Left colon (tissue), 2 donors: ENCODE measurements at regions not wholly inside any gene's neighbourhood (a gene's known extent, or its start where the extent isn't known, plus 50 kb on each side); places are given as distances from the start of the nearest gene placed in this dataset.
"Not testable (repeated sequence)": the region's sequence is repeated elsewhere in the genome, so short reads cannot be mapped to it uniquely, and the experiment has no call there.

Source experiments
- ATAC-seq: fragments of 200-7000 bp; cut with Tn5 transposase; one replicate; pipeline ENCODE4 v1.9.1; 2020; ENCODE audit warnings: mild to moderate bottlenecking, moderate library complexity
- DNase-seq, 2 donors: peaks; one replicate each; pipeline ENCODE4 v3.0.0-alpha.2; 2020
- intact Hi-C, 2 donors: fragments of 100-400 bp; cut with DNase I in 1 of 2; cut with micrococcal nuclease in 1 of 2; formaldehyde crosslinking; loops; one replicate each; pipeline versions ENCODE4 v1.11.2 to v1.14.0; 2022; cut with DNase I, micrococcal nuclease
- donor health status: DM: no; HTN: no; CAD: no.
- donor health status: DM: yes; HTN: yes; CAD: no.

DNA sequence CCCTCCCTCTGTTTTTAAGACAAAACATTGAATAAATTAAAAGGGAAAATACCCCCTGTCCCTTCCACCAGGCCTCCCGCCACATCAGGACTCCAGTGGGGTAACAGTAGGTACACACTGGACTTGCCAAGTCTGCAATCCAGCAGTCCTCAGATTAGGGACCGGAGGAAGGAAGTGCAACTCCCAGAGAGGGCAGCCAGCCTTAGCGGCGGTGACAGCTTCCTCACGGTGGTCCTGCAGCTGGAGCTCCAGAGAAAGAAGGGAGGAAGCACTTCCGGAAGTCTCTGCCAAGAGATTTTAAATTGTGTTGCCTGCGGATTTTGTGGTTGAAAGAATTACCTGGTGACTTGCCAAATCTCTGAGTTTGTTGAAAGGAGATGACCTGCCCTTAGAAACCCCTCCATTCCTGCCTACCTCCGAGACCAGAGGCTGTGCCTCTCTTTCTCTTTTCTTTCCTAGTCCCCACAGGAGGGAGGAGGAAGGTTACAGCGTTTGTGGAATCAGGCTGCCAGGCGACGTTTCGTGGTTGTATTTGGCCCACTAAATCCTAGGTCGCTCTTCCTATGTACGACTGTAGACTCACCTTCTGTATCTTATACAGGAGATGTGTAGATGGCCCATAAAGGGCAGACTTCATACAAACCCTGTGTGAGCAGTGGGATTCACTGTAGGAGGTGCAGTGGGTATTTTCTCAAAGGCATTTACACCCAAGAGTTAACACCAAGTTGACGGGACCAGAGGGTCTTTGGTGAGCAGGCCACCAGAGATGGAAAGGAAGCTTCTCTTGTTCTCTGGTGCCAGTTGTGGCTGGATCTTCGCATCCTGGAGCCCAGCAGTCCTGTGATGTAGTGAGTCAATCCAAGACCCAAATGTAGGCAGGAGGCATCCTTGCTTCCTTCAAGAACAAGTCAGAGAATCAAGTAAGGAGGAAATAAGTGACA, 77.9 kb downstream of the INSIG1 start:
- no peak for ATAC-seq
- no peak for DNase-seq
- intact Hi-C loops, result no loop called here

GRCh38 chr7:155377071-155377837, 79.6 kb downstream of the INSIG1 start:
- ATAC-seq (peak; percentile 60), DNase-seq (no peak)
- intact Hi-C loops, result no loop called here

GRCh38 chr7:155377838-155378579, 79.9 kb upstream of the EN2 start:
- intact Hi-C loops, result no loop called here
- peak; percentile 66 for ATAC-seq
- peak in 1 of 2 donors; percentile 48 for DNase-seq

GRCh38 chr7:155378580-155378934, 79.4 kb upstream of the EN2 start:
- ATAC-seq (peak; percentile 37), DNase-seq (no peak)
- intact Hi-C loops, result no loop called here

DNA sequence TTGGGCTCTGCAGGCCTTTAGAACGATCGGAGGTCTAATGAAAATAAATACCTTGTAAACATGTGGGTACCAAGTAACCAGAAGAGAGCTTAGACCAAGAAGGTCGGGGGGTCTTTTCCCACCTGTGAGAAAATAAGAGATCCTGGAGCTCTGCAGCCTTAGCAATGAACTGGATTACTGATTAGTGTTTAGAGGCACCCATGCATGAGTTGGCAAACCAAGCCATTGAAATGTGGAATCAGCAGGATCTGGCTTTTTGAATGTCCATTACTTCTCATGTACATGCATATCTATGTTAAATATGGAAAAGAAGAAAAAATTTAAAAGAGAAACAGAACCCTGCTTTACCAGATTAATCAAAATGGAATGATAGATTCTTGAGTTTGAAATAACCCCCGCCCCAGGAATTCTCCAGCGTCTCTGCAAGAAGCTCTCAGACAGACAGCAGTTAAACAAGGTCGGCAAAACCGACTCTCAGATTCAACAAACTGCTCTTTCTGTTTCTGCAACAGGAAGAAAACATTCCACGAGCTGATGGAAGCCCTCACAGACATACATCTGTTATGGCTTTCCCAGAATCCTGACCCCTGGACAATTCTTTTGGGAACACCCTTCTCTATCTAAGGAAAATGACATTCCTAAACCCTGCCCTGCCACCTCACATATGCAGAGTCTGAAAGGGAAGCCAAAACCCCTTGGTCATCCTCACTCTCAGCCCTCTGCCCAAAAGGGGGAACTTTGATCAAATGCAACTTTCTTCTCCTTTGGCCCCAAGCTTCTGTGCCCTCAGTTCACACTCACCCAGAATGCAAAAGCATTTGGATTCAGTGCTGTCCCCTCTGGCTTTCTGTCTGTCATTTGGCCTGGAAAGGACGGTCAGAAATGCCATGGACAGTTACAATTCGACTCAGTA, 78.7 kb upstream of the EN2 start:
- ATAC-seq (no peak), DNase-seq (no peak)
- intact Hi-C loops, result no loop called here

GRCh38 chr7:155380221-155380861, 77.6 kb upstream of the EN2 start:
- intact Hi-C loops, result no loop called here
- ATAC-seq, result peak; percentile 74
- peak; percentile 56 to 83 for DNase-seq

- no peak for ATAC-seq
- no peak for DNase-seq
- intact Hi-C loops, result no loop called here
Measured at GRCh38 chr7:155380976-155381851, 76.7 kb upstream of the EN2 start.

DNA sequence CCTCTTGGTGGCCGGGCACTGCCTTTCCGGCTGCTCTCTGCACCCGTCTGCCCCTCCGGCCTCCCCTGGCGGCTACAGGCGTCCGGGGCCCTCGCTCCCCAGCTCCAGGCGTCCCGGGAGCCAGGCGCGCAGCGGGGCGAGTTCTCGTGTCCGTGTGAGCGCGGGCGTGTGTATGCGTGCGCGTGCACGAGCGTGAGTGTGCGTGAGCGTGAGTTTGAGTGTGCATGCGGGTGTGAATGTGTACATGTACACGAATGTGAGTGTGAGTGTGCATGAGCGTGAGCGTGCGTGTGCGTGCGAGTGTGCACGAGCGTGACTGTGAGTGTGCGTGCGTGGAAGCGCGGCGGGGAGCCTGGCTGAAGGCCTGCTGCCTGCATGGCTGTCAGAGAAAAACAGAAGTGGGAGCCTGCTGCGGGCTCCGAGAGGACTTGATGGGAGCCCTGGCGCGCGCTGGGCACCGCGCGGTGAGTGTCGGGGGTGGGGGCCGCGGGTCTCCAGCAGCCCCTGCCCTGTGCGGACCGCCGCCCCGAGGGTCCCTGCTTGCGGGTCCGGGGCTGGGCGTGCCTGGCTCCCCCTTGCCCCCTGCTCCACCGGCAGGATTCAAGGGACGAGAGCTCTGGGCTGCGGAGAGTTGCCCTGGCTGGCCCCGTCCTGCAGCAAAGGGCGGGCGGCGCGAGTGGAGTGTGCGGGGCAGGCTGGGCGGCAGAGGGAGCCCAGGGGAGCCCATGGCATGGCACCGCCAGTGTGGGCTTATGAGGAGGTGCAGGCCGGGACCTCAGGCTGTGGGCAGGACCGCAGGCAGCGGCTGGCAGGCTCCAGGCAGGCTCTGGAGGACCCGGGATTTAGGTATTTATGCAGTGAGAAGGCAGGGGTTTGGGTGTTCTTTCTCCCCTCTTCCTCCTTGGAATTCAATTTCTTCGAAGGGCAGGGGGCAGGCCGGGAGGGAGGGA, 75.8 kb upstream of the EN2 start:
- no peak for DNase-seq
- ATAC-seq, result no peak
- intact Hi-C loops, result no loop called here

- DNase-seq (no peak), ATAC-seq (no peak)
- intact Hi-C loops, result no loop called here
Measured at GRCh38 chr7:155382802-155383171, 75.1 kb upstream of the EN2 start.

- no peak for ATAC-seq
- DNase-seq, result no peak
- intact Hi-C loops, result no loop called here
Measured at GRCh38 chr7:155383756-155384491, 74.0 kb upstream of the EN2 start.

GRCh38 chr7:155384751-155385150, 73.2 kb upstream of the EN2 start:
- ATAC-seq, result no peak
- intact Hi-C loops, result no loop called here
- DNase-seq, result no peak

DNA sequence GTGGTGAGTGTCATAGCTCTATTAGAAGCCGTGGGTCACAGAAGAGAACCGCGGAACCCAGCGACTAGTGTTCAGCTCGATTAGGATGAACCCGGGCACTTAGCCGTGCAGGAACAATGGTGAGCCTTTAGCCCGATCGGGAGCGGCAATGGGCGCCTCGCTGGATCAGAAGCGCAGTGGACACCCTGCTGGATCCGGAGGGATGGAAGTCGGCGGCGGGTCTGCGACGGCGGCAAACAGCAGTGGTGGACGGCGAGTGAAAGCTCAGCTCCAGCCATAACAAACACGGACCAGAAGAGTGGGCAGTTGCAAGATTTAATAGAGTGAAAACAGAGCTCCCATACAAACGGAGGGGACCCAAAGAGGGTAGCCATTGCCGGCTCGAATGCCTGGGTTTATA, 72.7 kb upstream of the EN2 start:
- intact Hi-C loops, ATAC-seq, DNase-seq: not testable (repeated sequence)

DNA sequence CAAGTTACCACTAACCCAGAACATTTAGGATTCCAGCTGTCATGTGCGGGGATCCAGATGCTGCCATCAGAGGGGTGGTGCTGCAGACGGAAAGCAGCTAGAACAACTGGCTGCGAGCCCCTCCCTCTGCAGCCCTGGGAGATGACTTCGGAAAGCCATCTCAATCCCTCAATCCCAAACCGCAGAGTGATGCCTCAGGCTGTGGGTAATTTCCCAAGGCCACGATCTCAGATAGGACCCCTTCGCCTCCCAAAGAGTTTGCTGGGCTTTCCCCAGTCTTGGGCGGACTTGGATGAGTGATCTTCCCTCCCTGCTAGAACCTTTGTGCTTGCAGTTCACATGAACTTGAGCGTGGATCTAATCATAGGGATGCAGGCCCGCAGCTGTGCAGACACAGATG, 71.3 kb upstream of the EN2 start:
- intact Hi-C loops, result no loop called here

DNA sequence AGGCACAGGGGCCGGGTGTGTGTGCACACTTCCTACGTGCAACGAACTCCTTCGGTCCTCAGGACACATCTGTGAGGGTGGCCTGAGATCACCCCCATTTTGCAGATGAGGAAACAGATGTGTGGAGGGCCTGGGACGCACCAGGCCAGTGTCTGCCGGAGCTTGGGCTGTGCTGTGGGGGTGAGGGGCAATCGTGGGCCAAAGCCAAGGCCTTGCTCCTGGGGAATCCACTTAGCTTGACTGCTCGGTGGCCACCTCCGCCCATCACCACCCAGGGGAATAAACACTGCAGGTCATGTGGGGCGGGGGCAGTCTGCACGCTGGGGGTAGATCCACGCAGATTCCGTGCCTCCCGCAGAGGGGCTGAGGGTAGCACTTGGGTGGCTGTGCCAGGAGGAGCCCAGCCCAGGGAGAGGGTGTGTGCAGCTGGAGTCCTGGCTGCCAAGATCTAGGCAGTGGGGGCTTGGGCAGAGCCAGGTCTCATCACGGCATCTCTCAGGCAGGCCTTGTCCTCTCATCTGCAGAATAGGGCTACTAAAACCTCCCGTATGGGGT, 70.8 kb upstream of the EN2 start:
- ATAC-seq (no peak), DNase-seq (no peak)
- intact Hi-C loops, result no loop called here

More for the DNA sequence above, 71.3 kb upstream of the EN2 start:
- DNase-seq (no peak), ATAC-seq (no peak)

DNA sequence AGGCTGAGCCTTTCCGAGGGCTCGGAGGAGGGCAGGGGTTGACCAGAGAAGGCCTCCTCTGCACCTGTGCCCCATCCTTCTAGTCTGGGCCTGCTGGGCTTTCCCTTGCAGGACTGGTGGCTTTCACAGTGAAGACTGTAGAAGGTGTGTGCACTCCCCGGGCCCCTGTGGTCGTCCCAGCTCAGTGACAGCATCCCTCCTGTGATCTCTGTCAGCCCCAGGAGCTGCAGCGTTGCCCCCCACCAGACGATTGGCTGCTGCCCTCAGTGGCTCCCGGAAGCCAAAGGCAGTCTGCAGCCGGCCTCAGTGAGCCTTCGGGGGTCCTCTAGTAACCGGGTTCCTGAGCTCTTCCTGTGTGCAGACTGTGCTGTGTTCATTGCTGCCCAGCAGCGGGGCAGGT, 69.4 kb upstream of the EN2 start:
- intact Hi-C loops, result no loop called here
- no peak for ATAC-seq
- no peak for DNase-seq
